Muscle of leg (tissue), 3 donors: ENCODE measurements at regions not wholly inside any gene's neighbourhood (a gene's known extent, or its start where the extent isn't known, plus 50 kb on each side); places are given as distances from the start of the nearest gene placed in this dataset.
A peak's percentile ranks its signal among the peaks of the same experiment; 100 is the strongest.

Source experiments
- DNase-seq: peaks from one replicate; pipeline ENCODE4 v3.0.0; 2013
- H3K27ac ChIP-seq: one replicate; pipeline ENCODE4 v1.5.1; 2013; ENCODE audit warnings: mild to moderate bottlenecking, low read length, control low read depth
- H3K27me3 ChIP-seq: one replicate; pipeline ENCODE4 v1.6.1; 2013; ENCODE audit warnings: low read length; ENCODE audit not compliant: control insufficient read depth, insufficient read depth
- H3K36me3 ChIP-seq: one replicate; pipeline ENCODE4 v1.6.1; 2013; ENCODE audit warnings: low read length; ENCODE audit not compliant: control insufficient read depth, insufficient read depth
- H3K4me1 ChIP-seq: one replicate; pipeline ENCODE4 v1.6.1; 2013; ENCODE audit warnings: low read length; ENCODE audit not compliant: control insufficient read depth, insufficient read depth
- H3K4me3 ChIP-seq: one replicate; pipeline ENCODE4 v1.5.1; 2013; ENCODE audit warnings: low read length, control low read depth
- H3K9me3 ChIP-seq: replicated peaks from 2 replicates; pipeline ENCODE4 v1.6.1; 2013; ENCODE audit warnings: low read depth, low read length; ENCODE audit not compliant: control insufficient read depth
- WGBS: methylation state at CpG from one replicate; pipeline ENCODE4 v1.1.5; 2013; ENCODE audit warnings: missing lambda C conversion rate; ENCODE audit not compliant: insufficient coverage; 5-methylcytosine and 5-hydroxymethylcytosine counted together

GRCh38 chr1:199178646-199179045 lies 539.8 kb downstream of the PTPRC start:
- no CpG with 5 or more reads among the region's 2 CpGs for WGBS
- peaks cover 3% of the 10 kb centered on the region for H3K4me1 ChIP-seq
- H3K9me3 ChIP-seq, result no peaks in the 10 kb centered on the region

GRCh38 chr1:199182186-199182843 lies 543.5 kb downstream of the PTPRC start:
- no peak overlapping the region for H3K4me3 ChIP-seq
- H3K27ac ChIP-seq, result no peak overlapping the region
- H3K9me3 ChIP-seq, result no peaks in the 10 kb centered on the region
- WGBS, result no CpG with 5 or more reads among the region's 2 CpGs
- DNase-seq, result peak; percentile 23
- H3K4me1 ChIP-seq, result peaks cover 3% of the 10 kb centered on the region
- no peaks in the 10 kb centered on the region for H3K36me3 ChIP-seq
- H3K27me3 ChIP-seq, result no peaks in the 10 kb centered on the region

More at GRCh38 chr1:199178646-199179045, 539.8 kb downstream of the PTPRC start:
- H3K4me3 ChIP-seq, result no peak overlapping the region
- DNase-seq, result no peak
- no peak overlapping the region for H3K27ac ChIP-seq
- H3K27me3 ChIP-seq, result no peaks in the 10 kb centered on the region
- H3K36me3 ChIP-seq, result no peaks in the 10 kb centered on the region

- H3K27me3 ChIP-seq, result no peaks in the 10 kb centered on the region
- DNase-seq, result no peak
- whole genome bisulfite sequencing, result no CpG with 5 or more reads among the region's 4 CpGs
- H3K9me3 ChIP-seq, result no peaks in the 10 kb centered on the region
- H3K4me3 ChIP-seq, result no peak overlapping the region
- H3K4me1 ChIP-seq, result peaks cover 3% of the 10 kb centered on the region
- H3K27ac ChIP-seq, result no peak overlapping the region
- no peaks in the 10 kb centered on the region for H3K36me3 ChIP-seq
Measured at GRCh38 chr1:199184180-199184579, 545.3 kb downstream of the PTPRC start.

- Histone ChIP-seq H3K4me3 (no peak overlapping the region), H3K36me3 (no peaks in the 10 kb centered on the region), H3K9me3 (no peaks in the 10 kb centered on the region), H3K27ac (no peak overlapping the region), H3K4me1 (no peaks in the 10 kb centered on the region), H3K27me3 (no peaks in the 10 kb centered on the region)
- WGBS, result 100% methylated on average over 1 of the region's 7 CpGs
- no peak for DNase-seq
Measured at GRCh38 chr1:199194862-199195261, 556.0 kb downstream of the PTPRC start.

- no peaks in the 10 kb centered on the region for H3K27me3 ChIP-seq
- no peaks in the 10 kb centered on the region for H3K4me1 ChIP-seq
- no peak overlapping the region for H3K4me3 ChIP-seq
- H3K36me3 ChIP-seq, result no peaks in the 10 kb centered on the region
- DNase-seq, result no peak
- no peaks in the 10 kb centered on the region for H3K9me3 ChIP-seq
- WGBS, result no CpG with 5 or more reads among the region's 2 CpGs
- no peak overlapping the region for H3K27ac ChIP-seq
Measured at GRCh38 chr1:199197695-199198094, 558.9 kb downstream of the PTPRC start.

- H3K27me3 ChIP-seq, result no peaks in the 10 kb centered on the region
- DNase-seq, result peak; percentile 35
- H3K27ac ChIP-seq, result no peak overlapping the region
- H3K36me3 ChIP-seq, result no peaks in the 10 kb centered on the region
- no peaks in the 10 kb centered on the region for H3K9me3 ChIP-seq
- no peak overlapping the region for H3K4me3 ChIP-seq
- H3K4me1 ChIP-seq, result no peaks in the 10 kb centered on the region
- no CpG with 5 or more reads among the region's 3 CpGs for WGBS
Measured at GRCh38 chr1:199202331-199202730, 563.5 kb downstream of the PTPRC start.

- no peaks in the 10 kb centered on the region for H3K4me1 ChIP-seq
- peak; percentile 30 for DNase-seq
- WGBS, result no CpG with 5 or more reads among the region's 3 CpGs
- no peaks in the 10 kb centered on the region for H3K27me3 ChIP-seq
- no peak overlapping the region for H3K4me3 ChIP-seq
- H3K27ac ChIP-seq, result peak overlapping the region; percentile 49
- H3K9me3 ChIP-seq, result no peaks in the 10 kb centered on the region
- H3K36me3 ChIP-seq, result no peaks in the 10 kb centered on the region
Measured at GRCh38 chr1:199204231-199204630, 565.4 kb downstream of the PTPRC start.

GRCh38 chr1:199205740-199206441 lies 567.1 kb downstream of the PTPRC start:
- H3K36me3 ChIP-seq, result no peaks in the 10 kb centered on the region
- H3K9me3 ChIP-seq, result no peaks in the 10 kb centered on the region
- DNase-seq, result peak; percentile 25
- no peaks in the 10 kb centered on the region for H3K27me3 ChIP-seq
- WGBS, result no CpG with 5 or more reads among the region's 6 CpGs
- H3K4me3 ChIP-seq, result no peak overlapping the region
- H3K4me1 ChIP-seq, result no peaks in the 10 kb centered on the region
- no peak overlapping the region for H3K27ac ChIP-seq

GRCh38 chr1:199208847-199209246 lies 570.0 kb downstream of the PTPRC start:
- no peak for DNase-seq
- H3K36me3 ChIP-seq, result no peaks in the 10 kb centered on the region
- no peaks in the 10 kb centered on the region for H3K27me3 ChIP-seq
- no peak overlapping the region for H3K4me3 ChIP-seq
- no peak overlapping the region for H3K27ac ChIP-seq
- no peaks in the 10 kb centered on the region for H3K4me1 ChIP-seq
- H3K9me3 ChIP-seq, result no peaks in the 10 kb centered on the region

GRCh38 chr1:199218065-199218464 lies 579.2 kb downstream of the PTPRC start:
- no peaks in the 10 kb centered on the region for H3K36me3 ChIP-seq
- H3K4me1 ChIP-seq, result no peaks in the 10 kb centered on the region
- H3K4me3 ChIP-seq, result no peak overlapping the region
- no peaks in the 10 kb centered on the region for H3K27me3 ChIP-seq
- DNase-seq, result no peak
- no peak overlapping the region for H3K27ac ChIP-seq
- no peaks in the 10 kb centered on the region for H3K9me3 ChIP-seq
- WGBS, result 89% methylated on average over 1 of the region's 2 CpGs
